ENCODE measurements at regions not wholly inside any gene's neighbourhood (a gene's known extent, or its start where the extent isn't known, plus 50 kb on each side); places are given as distances from the start of the nearest gene placed in this dataset.

GRCh38 chr1:58000821-58001220, 545.7 kb downstream of the OMA1 start:
- H3K27ac ChIP-seq (ENCODE audit: low read length) = no peak overlapping the region
- H3K4me3 ChIP-seq (ENCODE audit: low read length) = no peak overlapping the region
- peaks cover 3% of the 10 kb centered on the region for H3K4me1 ChIP-seq (ENCODE audit: control insufficient read depth, insufficient read depth, low read length)
- WGBS (ENCODE audit: insufficient coverage) = 86% methylated on average over 1 of the region's 1 CpG
- no peaks in the 10 kb centered on the region for H3K36me3 ChIP-seq (ENCODE audit: control insufficient read depth, insufficient read depth, low read length)
- H3K9me3 ChIP-seq (replicated peaks; ENCODE audit: control insufficient read depth, low read depth, low read length) = peaks cover 2% of the 10 kb centered on the region
- no peaks in the 10 kb centered on the region for H3K27me3 ChIP-seq (ENCODE audit: control insufficient read depth, insufficient read depth, low read length)
- DNase-seq = no peak

DNA sequence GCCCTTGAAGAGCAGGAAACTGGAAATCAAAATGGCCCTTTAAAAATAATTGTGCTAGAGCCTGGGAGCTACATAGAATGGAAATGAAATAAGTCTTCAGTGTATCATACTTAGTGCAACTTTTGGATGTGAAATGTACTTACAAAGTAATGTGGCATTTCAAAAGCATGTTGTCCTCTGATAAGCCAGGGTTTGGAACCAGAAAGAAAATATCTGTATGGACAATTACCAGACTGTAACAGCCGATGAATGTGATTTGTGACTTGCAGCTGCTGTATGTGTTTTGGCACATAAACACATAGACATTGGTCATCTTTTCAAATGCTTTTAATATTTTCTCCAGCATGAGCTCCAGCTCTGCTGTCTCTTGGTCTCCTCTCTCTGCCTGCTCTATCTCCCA, 546.4 kb downstream of the OMA1 start:
- Histone ChIP-seq H3K9me3 (replicated peaks; ENCODE audit: control insufficient read depth, low read depth, low read length) (peaks cover 2% of the 10 kb centered on the region), H3K27ac (ENCODE audit: low read length) (peak overlapping the region; percentile 59), H3K27me3 (ENCODE audit: control insufficient read depth, insufficient read depth, low read length) (no peaks in the 10 kb centered on the region), H3K4me3 (ENCODE audit: low read length) (no peak overlapping the region), H3K4me1 (ENCODE audit: control insufficient read depth, insufficient read depth, low read length) (peaks cover 3% of the 10 kb centered on the region), H3K36me3 (ENCODE audit: control insufficient read depth, insufficient read depth, low read length) (no peaks in the 10 kb centered on the region)
- no CpG with 5 or more reads among the region's 1 CpG for WGBS (ENCODE audit: insufficient coverage)
- peak; percentile 63 for DNase-seq

- H3K4me3 ChIP-seq (ENCODE audit: low read length) = no peak overlapping the region
These were observed 550.1 kb downstream of the OMA1 start for GRCh38 chr1:57996400-57996799.

DNA sequence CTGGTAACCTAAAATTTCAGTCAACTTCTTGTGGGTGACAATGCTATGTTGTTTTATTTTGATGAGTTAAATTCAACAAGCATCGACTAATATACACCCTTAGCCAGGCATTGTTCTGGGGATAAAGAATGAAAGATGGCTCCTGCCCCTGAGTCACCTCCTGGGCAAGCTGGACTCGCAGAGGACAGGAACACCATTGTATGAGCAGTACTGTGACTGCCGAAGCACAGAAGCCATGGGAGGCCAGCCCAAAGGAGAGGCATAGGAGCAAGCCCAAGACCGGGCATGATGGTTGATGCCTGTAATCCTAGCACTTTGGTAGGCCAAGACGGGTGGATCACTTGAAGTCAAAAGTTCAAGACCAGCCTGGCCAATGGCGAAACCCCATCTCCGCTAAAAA, 555.2 kb downstream of the OMA1 start:
- WGBS (ENCODE audit: insufficient coverage) = 98% methylated on average over 6 of the region's 7 CpGs
- Histone ChIP-seq H3K9me3 (replicated peaks; ENCODE audit: control insufficient read depth, low read depth, low read length) (no peaks in the 10 kb centered on the region), H3K4me3 (ENCODE audit: low read length) (no peak overlapping the region)

More at GRCh38 chr1:57996400-57996799, 550.1 kb downstream of the OMA1 start:
- no peaks in the 10 kb centered on the region for H3K27me3 ChIP-seq (ENCODE audit: control insufficient read depth, insufficient read depth, low read length)
- whole genome bisulfite sequencing (ENCODE audit: insufficient coverage) = no CpG with 5 or more reads among the region's 2 CpGs
- peaks cover 2% of the 10 kb centered on the region for H3K9me3 ChIP-seq (replicated peaks; ENCODE audit: control insufficient read depth, low read depth, low read length)
- DNase-seq = no peak
- H3K27ac ChIP-seq (ENCODE audit: low read length) = no peak overlapping the region
- H3K4me1 ChIP-seq (ENCODE audit: control insufficient read depth, insufficient read depth, low read length) = peaks cover 3% of the 10 kb centered on the region
- no peaks in the 10 kb centered on the region for H3K36me3 ChIP-seq (ENCODE audit: control insufficient read depth, insufficient read depth, low read length)

DNA sequence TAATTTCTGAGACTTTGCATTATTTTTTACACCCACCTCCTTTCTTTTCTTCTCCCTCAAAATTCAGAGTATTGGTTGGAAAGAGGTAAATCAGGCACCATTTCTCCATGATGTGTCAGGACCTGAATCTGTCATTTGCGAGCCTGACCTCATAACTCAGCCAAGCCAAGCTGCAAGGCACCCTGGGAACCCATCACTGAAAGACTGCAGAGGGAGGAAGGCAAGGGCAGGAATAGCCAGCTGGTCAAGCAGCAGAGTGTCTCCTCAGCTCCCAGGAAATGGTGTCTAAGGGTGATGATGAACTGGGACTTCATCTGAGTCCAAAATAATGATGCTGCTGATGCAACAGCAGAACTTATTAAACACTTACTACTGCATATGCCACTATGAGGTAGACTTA, 556.6 kb downstream of the OMA1 start:
- Histone ChIP-seq H3K36me3 (ENCODE audit: control insufficient read depth, insufficient read depth, low read length) (no peaks in the 10 kb centered on the region), H3K4me1 (ENCODE audit: control insufficient read depth, insufficient read depth, low read length) (no peaks in the 10 kb centered on the region), H3K27me3 (ENCODE audit: control insufficient read depth, insufficient read depth, low read length) (no peaks in the 10 kb centered on the region), H3K4me3 (ENCODE audit: low read length) (no peak overlapping the region), H3K9me3 (replicated peaks; ENCODE audit: control insufficient read depth, low read depth, low read length) (no peaks in the 10 kb centered on the region), H3K27ac (ENCODE audit: low read length) (no peak overlapping the region)
- no CpG with 5 or more reads among the region's 1 CpG for WGBS (ENCODE audit: insufficient coverage)
- DNase-seq = no peak

More for the DNA sequence above, 555.2 kb downstream of the OMA1 start:
- Histone ChIP-seq H3K27ac (ENCODE audit: low read length) (no peak overlapping the region), H3K27me3 (ENCODE audit: control insufficient read depth, insufficient read depth, low read length) (no peaks in the 10 kb centered on the region), H3K36me3 (ENCODE audit: control insufficient read depth, insufficient read depth, low read length) (no peaks in the 10 kb centered on the region), H3K4me1 (ENCODE audit: control insufficient read depth, insufficient read depth, low read length) (no peaks in the 10 kb centered on the region)
- no peak for DNase-seq

GRCh38 chr1:57987523-57987922, 559.0 kb downstream of the OMA1 start:
- no peaks in the 10 kb centered on the region for H3K4me1 ChIP-seq (ENCODE audit: control insufficient read depth, insufficient read depth, low read length)
- WGBS (ENCODE audit: insufficient coverage) = 60% methylated on average over 3 of the region's 4 CpGs

GRCh38 chr1:57986432-57986831, 560.1 kb downstream of the OMA1 start:
- Histone ChIP-seq H3K27me3 (ENCODE audit: control insufficient read depth, insufficient read depth, low read length) (no peaks in the 10 kb centered on the region), H3K27ac (ENCODE audit: low read length) (no peak overlapping the region), H3K4me1 (ENCODE audit: control insufficient read depth, insufficient read depth, low read length) (no peaks in the 10 kb centered on the region), H3K36me3 (ENCODE audit: control insufficient read depth, insufficient read depth, low read length) (no peaks in the 10 kb centered on the region), H3K4me3 (ENCODE audit: low read length) (no peak overlapping the region), H3K9me3 (replicated peaks; ENCODE audit: control insufficient read depth, low read depth, low read length) (no peaks in the 10 kb centered on the region)
- 60% methylated on average over 3 of the region's 5 CpGs for WGBS (ENCODE audit: insufficient coverage)
- DNase-seq = peak; percentile 1

More at GRCh38 chr1:57987523-57987922, 559.0 kb downstream of the OMA1 start:
- H3K4me3 ChIP-seq (ENCODE audit: low read length) = no peak overlapping the region
- no peak for DNase-seq
- H3K36me3 ChIP-seq (ENCODE audit: control insufficient read depth, insufficient read depth, low read length) = no peaks in the 10 kb centered on the region
- no peaks in the 10 kb centered on the region for H3K9me3 ChIP-seq (replicated peaks; ENCODE audit: control insufficient read depth, low read depth, low read length)
- no peaks in the 10 kb centered on the region for H3K27me3 ChIP-seq (ENCODE audit: control insufficient read depth, insufficient read depth, low read length)
- no peak overlapping the region for H3K27ac ChIP-seq (ENCODE audit: low read length)

GRCh38 chr1:57984277-57984676, 560.4 kb upstream of the DAB1 start:
- Histone ChIP-seq H3K27ac (ENCODE audit: low read length) (no peak overlapping the region), H3K36me3 (ENCODE audit: control insufficient read depth, insufficient read depth, low read length) (no peaks in the 10 kb centered on the region), H3K9me3 (replicated peaks; ENCODE audit: control insufficient read depth, low read depth, low read length) (no peaks in the 10 kb centered on the region), H3K4me1 (ENCODE audit: control insufficient read depth, insufficient read depth, low read length) (no peaks in the 10 kb centered on the region), H3K27me3 (ENCODE audit: control insufficient read depth, insufficient read depth, low read length) (no peaks in the 10 kb centered on the region), H3K4me3 (ENCODE audit: low read length) (no peak overlapping the region)
- DNase-seq = no peak

DNA sequence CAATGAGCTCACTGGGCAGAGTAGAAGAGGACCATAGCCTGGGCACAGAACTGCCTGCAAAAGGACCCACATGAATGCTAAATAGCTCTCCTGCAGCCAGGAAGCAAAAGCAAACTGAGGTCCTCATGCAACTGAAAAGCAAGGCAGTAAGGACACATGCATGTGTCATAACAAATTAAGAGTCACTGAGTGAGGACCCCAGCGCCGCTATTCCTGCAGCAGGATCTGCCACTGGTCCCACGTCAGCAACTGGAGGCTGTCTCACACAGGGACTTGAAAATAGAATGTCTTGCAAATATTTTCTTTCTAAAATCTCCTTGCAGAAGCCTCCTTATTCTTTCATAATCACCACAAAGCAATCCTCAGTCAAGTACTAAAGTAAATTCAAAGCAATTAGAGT, 559.6 kb upstream of the DAB1 start:
- no peaks in the 10 kb centered on the region for H3K36me3 ChIP-seq (ENCODE audit: control insufficient read depth, insufficient read depth, low read length)
- DNase-seq = no peak
- H3K27me3 ChIP-seq (ENCODE audit: control insufficient read depth, insufficient read depth, low read length) = no peaks in the 10 kb centered on the region
- H3K4me3 ChIP-seq (ENCODE audit: low read length) = no peak overlapping the region
- 100% methylated on average over 2 of the region's 3 CpGs for WGBS (ENCODE audit: insufficient coverage)
- no peaks in the 10 kb centered on the region for H3K4me1 ChIP-seq (ENCODE audit: control insufficient read depth, insufficient read depth, low read length)
- H3K27ac ChIP-seq (ENCODE audit: low read length) = no peak overlapping the region
- no peaks in the 10 kb centered on the region for H3K9me3 ChIP-seq (replicated peaks; ENCODE audit: control insufficient read depth, low read depth, low read length)

DNA sequence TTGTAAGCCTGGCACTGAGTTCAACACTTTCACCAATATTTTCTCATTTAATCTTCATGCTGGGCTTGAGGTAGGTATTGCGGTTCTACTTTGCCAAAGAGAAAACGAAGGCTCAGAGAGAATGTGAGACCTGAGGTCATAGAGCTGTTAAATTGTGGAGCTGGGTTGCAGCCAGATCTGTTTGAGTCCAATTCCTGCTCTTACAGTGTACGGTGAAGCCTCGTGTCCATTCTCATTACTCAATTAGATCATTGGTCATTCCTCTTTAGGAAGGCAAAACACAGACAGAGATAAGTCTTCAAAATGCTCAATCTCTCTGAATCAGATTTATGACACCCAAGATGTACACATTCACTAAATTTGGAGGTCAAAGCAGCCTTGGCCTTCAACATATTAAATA, 559.0 kb upstream of the DAB1 start:
- H3K9me3 ChIP-seq (replicated peaks; ENCODE audit: control insufficient read depth, low read depth, low read length) = no peaks in the 10 kb centered on the region
- DNase-seq = no peak
- no peaks in the 10 kb centered on the region for H3K4me1 ChIP-seq (ENCODE audit: control insufficient read depth, insufficient read depth, low read length)
- 36% methylated on average over 2 of the region's 4 CpGs for WGBS (ENCODE audit: insufficient coverage)
- no peak overlapping the region for H3K4me3 ChIP-seq (ENCODE audit: low read length)
- no peaks in the 10 kb centered on the region for H3K27me3 ChIP-seq (ENCODE audit: control insufficient read depth, insufficient read depth, low read length)
- no peak overlapping the region for H3K27ac ChIP-seq (ENCODE audit: low read length)
- no peaks in the 10 kb centered on the region for H3K36me3 ChIP-seq (ENCODE audit: control insufficient read depth, insufficient read depth, low read length)

DNA sequence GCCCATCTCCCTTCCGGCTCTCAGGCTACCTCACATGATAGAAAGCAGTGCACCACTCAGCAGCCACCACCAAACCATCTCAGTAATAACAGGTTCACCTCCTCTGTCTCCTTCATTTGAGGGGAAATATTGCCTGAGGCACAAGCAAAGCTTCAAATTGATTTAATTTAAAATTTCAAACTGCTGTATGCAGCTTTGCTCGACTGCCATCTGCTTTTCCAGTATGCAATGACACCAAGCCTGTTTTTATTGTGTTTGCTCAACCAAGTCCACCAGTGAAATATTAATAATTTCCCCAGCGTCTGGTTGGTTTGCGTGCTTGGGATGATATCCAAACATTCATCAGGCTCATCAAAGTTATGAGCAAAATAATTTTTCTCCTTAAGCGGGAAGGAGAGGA, 552.4 kb upstream of the DAB1 start:
- H3K27me3 ChIP-seq (ENCODE audit: control insufficient read depth, insufficient read depth, low read length) = no peaks in the 10 kb centered on the region
- no peak overlapping the region for H3K4me3 ChIP-seq (ENCODE audit: low read length)

More for the DNA sequence above, 552.4 kb upstream of the DAB1 start:
- H3K9me3 ChIP-seq (replicated peaks; ENCODE audit: control insufficient read depth, low read depth, low read length) = no peaks in the 10 kb centered on the region
- no peak overlapping the region for H3K27ac ChIP-seq (ENCODE audit: low read length)
- no peak for DNase-seq
- no peaks in the 10 kb centered on the region for H3K36me3 ChIP-seq (ENCODE audit: control insufficient read depth, insufficient read depth, low read length)
- WGBS (ENCODE audit: insufficient coverage) = 40% methylated on average over 1 of the region's 5 CpGs
- H3K4me1 ChIP-seq (ENCODE audit: control insufficient read depth, insufficient read depth, low read length) = no peaks in the 10 kb centered on the region
